GM19372 (cell line): ENCODE measurements at regions not wholly inside any gene's neighbourhood (a gene's known extent, or its start where the extent isn't known, plus 50 kb on each side); places are given as distances from the start of the nearest gene placed in this dataset.

Experiments used
- ATAC-seq: cut with Tn5 transposase; IDR thresholded peaks from one replicate; pipeline ENCODE4 v1.9.1; 2021; ENCODE audit warnings: mild to moderate bottlenecking, low read depth, moderate library complexity; ENCODE audit not compliant: unreplicated experiment

DNA sequence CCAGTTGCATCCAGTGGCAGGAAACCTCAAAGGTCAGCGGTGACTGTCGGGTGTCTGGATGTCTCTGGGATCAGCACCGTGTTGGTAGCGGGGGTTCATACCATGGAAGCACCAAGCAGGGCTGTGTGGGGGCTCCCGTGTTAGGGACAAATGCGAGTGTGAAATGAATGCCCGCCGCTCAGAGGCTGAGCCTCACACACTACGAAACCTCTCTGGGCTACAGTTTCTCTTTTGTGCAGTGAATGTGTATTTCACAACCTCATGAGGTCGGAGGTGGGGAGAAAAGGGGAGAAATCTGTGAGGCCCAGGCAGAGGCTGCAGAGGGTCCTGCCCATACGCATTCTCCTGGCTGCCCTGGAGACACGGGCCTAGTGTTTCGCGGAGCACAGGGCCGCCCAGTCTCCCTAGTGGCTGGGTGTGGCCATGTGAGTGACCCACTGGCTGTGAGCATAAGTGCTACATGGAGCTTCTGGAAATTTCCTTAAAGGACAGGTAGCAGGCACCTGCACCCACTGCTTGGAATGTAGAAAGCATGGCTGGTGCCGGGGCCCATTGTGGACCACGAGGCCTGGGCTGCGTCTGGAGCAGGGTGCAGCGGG lies 138.0 kb upstream of the GLI2 start:
- ATAC-seq, result no peak

DNA sequence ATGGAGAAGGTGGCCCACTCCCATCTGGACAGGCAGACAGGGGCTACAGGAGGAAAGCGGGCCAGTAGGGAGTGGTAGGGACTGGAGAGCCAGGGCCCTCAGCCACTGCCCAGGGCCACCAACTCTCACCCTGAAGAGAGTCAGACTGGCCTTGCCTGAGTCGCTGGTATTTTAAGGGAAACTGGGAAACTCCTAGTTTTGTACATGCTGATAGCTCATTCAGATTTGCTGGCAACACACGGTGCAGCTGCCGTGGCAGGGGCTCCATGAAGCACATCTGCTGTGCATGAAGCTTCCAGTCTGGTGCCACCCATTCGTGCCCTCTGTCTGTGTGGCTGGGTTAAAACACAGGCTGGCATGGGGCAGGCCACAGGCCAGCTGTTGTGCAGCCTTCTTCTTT lies 137.3 kb upstream of the GLI2 start:
- no peak for ATAC-seq

DNA sequence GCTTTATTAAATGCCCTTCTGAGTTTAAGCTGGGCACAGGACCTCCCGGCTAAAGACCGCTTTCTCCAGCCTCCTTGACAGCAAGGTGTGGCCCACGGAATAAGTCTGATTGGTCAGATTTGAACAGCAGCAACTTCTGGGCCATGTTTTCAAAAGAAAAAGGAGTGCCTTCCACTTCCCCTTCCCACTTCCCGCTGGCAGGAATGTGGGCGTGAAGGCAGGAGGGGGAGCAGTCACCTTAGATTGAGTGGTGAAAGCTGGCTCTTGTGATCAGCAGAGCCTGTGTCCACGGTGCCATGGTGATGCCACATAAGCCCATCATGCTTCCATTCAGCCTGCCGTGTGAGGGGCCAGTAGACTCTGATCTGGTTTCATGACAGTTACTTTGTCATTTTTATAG lies 136.6 kb upstream of the GLI2 start:
- ATAC-seq, result no peak

DNA sequence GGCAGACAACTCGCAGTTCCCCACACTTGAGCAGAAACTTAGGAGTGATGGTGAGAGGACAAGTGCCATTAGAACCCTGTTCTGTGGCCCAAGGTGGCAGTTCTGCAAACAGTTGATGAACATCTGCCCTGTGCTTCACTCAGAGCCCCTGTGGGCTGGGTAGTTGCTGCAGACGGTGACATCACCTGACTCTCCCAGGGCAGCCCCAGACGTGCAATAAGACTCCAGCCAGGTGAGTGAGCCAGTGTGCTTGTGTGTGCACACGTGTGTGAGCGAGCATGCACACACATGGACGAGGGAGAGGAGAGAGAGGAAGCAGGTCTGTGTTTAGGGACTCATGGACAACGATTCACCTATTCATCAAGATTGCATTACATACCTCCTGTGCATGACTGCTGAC lies 136.0 kb upstream of the GLI2 start:
- ATAC-seq, result no peak

DNA sequence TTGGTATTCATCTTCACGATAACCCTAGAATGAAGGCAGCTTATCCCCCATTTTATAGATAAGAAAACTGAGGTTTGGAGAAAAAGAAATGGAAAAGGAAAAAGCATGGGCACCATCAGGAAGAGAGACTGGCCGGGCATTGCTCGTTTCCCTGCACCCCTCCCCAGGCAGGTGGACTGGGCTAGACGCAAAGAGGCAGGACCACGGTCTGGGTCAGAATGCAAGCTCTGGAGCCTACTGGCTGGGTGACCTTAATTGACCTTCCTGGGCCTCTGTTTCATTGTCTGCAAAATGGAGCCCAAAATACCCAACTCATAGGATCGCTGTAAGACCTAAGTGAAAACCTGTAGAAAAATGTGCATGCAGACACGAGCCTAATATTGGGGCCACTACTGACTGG lies 135.3 kb upstream of the GLI2 start:
- ATAC-seq, result no peak

DNA sequence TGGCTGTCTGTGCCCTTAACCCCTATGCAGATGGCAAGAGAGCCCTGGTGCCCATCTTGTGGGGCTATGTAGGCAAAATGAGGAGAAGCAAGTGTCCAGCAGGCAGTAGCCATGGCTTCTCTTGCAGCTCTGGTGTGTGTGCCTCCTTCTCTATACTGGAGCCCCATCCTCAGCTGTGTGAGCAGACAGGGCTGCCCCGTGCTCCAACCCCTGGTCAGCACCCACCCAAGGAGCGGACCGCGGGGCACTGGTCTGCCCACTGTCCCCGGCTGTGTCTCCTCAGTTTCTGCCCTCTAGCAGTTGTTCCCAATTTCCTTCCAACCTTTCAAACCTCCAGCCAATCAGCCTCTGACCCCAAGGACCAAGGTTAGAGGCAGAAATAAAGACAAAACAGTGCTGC lies 134.9 kb upstream of the GLI2 start:
- no peak for ATAC-seq

DNA sequence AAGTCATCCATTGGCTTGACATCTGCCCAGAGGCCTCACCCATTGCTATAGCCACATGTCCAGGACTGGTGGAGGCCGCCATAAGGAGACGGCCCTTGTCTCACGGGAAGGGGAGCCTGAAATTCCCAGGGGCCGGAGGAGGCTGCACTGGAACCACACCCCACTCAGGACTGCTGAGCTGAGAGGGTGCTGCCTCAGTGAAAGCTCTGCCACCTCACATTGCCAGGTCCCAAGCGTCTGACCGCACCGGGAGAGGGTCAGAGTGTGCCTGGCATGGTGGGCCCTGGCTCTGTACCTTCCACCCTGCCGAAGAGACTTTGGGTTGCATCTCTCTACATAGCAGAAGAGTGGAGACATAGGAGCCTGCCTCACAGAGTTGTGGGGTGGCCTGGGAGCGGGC lies 134.1 kb upstream of the GLI2 start:
- no peak for ATAC-seq

DNA sequence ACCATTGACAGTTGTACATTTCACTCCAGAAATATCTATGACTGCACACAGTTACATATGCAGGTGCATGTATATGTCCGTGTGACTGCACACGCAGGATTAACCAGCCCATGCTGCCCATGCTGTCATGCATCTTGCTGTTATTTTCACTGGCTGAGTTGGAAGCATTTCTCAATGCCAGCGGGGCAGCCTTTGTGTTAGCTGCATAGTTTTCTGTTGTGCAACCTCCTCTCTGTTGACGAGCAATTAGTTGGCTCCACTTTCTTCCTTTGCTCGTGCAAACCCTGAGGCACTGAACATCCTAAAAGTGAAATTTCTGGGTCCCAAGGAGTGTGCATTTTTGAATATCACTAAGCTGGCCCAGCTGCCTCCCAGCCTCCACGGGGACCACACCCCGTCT lies 133.4 kb upstream of the GLI2 start:
- no peak for ATAC-seq

DNA sequence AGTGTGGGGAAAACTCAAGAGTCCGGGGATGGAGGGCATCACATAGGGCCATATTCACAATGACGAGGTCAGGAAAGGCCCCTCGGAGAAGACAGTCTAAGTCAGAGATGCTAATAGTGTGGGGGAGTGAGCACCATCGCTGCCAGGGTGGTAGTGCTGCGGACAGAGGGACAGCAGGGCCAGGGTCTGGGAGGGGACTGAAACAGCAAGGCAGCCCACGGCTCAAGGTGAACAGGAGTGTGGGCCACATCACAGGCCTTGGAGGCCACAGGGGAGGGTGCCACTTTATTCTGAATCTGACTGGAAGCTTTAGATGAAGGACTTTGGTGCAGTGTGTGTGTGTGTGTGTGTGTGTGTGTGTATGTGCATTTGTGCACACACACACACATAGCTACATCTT lies 130.9 kb upstream of the GLI2 start:
- ATAC-seq, result no peak

DNA sequence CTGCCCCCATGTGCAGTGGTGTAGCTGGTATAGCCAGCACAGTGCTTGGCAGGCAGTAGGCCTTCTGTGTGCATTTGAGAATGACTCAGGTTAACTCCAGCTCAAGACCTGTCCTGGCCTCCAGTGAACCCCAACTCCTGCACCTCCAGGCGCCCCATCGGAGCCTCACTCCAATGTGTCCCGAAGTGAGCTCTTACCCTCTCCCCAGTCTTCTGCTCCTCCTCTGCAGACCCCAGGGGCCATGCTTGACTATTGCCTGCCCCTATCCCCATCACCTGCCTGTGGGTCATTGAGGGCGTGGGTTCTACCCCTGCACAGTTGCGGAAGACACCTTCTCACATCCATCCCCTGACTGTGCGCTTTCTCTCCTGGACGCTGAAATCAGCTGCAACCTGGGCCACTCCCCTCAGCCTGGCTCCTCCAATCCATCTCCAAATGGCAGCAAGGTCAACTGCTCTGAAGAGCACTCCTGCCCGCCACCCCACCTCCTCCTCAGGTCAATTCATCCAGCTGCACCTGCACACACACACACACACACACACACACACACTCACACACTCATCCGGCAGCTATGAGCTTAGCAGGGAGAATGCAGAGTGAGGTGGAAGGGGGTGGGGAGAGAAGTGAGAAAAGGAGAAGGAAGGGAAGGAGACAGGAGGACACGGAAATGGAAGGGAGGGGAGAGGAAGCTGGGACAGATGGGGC lies 130.3 kb upstream of the GLI2 start:
- ATAC-seq, result no peak

DNA sequence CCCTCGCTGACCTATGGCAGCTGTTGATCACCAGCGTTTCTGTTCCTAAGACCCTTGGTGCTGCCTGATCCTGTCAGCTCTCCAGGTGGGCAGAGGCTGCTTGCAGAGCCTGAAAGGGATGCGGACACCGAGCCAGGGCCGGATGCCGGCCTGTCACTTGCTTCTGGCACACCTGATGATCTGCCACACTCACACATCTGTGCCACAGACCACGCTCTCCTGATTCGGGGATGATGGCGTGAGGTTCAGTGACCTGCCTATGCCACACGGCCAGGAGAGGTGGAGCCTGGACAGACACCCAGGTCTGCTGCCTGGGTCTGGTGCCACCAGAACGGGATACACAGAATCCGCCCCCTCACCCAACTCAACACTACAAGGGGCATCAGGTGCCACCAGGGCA lies 129.4 kb upstream of the GLI2 start:
- no peak for ATAC-seq

DNA sequence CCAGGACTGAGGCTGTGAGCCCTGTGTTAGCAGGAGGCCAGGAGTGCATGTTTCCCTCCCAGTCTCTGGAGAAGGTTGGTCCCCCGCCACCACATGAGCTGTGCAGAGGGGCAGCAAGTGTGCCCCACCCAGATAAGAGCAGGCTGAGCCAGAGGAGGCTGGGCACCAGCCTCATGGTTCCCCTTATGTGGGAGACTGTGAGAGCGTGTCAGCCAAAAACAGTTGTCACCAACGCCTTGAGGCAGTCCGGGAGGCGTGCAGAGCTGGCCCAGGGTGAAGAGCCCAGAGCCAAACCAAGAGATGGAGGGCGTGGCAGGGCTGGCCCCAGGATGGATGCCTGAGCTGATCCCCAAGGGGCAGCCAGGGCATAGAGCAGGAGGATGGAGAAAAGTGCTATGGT lies 128.7 kb upstream of the GLI2 start:
- no peak for ATAC-seq

DNA sequence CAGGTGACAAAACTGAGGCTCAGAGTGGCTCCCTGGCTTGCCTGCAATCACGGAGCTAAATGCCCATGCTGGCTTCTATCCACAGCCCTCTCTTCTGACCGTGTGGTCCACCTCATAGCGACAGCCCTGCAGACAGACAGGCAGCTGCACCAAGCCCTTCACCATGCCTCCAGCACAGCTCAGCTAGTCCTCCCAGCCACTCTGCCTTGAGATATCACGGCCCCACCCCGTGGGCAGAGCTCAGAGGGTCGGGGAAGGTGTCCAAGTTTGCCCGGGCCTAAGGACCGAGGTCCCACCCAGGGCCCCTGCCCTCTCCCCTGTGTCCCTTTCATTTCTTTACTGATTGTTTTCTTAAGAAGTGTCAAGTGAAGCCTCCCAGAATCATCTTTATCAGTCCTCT lies 128.2 kb upstream of the GLI2 start:
- no peak for ATAC-seq

DNA sequence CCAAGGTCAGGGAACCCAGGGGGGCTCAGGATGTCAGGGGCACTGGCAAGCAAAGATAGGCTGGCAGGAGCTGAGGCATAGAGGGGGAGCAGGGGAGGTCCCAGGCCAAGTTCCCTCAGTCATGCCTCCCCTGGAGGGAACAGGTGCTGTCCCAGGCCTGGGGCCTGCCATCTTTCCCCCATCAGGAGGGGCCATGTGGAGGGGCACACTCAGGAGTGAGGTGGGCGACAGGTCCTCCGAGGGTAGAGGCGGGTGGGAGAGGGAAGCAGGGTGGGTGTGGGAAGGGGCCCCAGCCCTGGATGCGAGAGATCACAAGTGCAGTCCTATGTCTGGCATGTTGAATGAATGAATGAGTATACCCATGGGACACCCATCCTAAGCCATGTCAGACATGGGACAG lies 127.7 kb upstream of the GLI2 start:
- no peak for ATAC-seq

DNA sequence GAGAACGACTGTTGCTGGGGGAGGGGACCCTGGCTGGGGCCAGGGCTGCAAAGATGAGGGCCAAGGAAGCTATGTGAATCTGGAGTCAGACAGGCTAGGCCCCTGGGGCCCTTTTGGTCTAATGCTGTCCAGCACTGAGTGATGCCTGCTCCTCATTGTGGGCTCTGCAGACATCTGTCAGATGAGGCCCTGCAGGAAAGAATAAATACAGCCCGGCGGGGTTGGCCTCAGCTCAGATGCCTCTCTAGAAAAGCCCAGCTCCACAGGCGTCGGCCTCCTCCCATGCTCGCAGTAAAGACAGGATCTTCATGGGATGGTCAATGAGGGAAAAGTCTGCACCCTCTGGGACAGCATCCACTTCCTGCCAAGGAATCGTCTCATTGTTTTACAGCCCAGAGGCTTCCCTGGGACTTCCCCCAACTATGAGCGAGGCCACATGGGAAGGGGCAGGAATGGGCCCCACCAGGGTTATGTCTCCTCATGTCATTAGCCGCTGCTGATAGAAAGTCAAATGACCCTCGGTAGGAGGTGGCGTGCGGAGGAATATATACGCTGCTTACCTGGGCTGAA lies 125.8 kb upstream of the GLI2 start:
- ATAC-seq, result no peak

DNA sequence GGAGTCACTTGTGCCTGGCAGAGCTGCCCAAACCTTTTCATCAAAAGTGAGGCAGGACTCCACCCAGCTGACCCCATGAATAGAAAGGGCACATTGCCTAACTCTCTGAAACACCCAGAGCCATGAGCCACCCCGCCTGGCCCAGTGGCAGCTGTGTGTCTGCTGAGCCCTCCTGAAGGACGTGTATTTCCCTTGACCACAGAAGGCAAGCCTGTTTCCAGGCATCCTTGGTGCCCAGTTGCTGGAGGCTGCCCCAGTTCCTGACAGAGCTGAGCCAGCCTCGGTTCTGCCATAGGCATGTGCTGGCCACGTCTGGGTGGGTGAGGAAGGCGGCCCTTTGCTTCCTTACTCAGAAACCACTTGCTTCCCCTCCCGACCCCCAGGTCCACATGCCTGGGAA lies 124.7 kb upstream of the GLI2 start:
- ATAC-seq, result no peak

DNA sequence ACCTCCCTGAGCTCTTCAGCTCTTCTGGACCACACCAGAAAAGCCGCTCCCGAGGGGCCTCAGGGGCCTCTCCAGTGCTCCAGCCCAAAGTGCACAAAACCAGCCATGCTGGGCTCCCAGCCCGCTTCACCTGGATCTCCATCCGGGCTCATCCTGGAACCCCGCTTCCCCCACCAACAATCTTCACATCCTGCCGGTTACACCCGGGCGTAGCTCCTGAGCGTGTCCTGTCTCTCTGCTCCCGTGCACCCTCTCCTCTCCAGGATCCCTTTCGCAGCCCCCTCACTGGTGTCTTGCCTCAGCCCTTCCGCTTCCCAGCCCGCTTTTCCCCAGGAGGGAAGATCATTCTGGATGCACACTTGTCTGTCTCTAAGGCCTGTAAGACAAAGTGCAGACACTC lies 123.7 kb upstream of the GLI2 start:
- ATAC-seq, result no peak

DNA sequence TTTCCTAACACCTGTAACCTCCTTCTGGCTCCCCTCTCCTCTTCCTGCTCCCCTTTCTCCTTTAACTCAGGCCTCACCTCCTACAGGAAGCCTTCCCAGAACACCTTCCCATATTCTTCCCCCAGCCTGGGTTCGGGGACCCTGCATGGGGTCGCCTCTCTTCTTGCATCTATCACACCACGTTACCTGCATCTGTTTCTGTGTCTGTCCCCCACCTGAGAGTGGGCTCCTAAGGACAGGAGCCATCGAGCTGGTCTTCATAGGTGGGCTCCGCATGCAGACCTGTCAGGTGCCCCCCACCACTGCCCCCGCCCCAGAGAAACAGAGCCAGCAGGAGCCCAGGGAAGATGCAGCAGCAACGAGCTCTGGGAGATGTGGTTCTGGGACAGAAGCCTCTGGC lies 123.2 kb upstream of the GLI2 start:
- no peak for ATAC-seq

DNA sequence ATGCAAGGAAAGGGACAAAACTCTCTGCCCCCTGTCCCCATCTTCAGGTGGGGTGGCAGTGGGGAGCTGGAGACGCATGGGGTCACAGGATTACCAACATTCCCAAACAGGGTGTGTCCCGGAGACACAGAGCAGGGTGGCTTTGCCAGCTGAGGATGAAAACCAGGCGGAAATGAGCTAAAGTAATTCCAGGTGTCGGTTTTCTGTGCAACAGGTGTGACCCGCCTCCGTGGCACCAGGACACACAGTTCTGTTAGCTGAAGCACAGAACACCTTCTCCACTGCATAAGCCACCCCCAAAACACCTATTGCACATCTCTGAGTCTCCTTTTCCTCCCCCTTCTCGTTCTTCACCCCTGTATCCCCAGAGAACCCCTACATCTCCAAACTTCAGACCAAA lies 122.7 kb upstream of the GLI2 start:
- ATAC-seq, result no peak

DNA sequence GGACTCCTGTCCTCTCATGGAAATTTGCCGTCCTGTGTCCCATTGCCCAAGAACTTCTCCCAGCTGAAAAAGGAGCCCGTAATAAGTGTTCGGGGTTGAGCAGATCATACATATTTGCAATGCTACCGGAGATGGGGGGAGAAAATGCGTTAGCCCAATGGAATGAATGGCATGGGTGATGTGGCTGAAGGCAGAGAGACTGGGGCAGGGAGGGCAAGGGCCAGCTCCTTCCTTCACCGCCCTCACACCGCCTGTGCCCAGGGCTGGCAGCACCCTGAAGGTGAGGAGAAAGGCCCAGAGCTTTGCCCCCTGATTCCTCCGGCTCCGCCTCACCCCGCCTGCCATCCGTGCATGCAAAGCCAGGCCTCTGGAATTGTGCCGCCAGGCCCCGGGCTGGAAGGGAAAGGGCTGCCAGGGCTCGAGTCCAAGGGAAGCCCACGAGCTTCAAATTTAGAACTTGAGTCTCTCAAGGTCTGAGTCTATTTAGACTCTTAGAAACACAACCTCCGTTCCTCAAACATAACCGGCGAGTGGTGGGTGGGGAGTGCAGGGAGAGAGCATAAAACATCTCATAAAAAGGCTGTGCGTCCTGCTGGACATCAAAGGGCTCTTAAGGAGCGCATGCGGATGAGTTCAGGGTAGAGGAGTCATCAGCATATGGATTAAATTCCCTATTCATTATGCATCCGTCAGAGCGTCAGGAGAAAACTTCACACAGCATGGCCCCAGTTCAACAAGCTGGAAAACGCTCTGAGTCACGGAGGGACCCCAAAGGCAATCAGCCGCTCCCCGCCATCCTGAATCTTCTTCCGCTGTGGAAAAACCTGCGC lies 121.7 kb upstream of the GLI2 start:
- no peak for ATAC-seq

DNA sequence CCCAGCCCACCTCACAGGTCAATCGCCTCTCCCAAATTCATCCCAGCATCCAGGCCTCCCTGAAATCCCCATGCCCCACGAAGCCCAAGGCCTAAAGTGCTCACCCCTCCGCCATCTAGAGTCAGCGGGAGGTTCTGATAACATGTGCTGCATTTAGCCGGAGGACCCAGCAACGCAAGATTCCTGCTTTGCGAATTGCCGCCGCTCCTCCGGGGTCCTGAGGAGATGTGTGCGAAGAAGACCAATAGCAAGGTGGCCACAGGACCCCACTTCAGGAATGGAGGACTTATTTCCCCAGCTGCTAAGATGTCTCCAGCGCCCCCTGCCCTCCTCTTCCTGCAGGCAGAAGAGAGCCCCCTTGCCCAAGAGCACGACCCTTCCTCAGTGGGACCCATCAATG lies 120.8 kb upstream of the GLI2 start:
- ATAC-seq, result no peak

DNA sequence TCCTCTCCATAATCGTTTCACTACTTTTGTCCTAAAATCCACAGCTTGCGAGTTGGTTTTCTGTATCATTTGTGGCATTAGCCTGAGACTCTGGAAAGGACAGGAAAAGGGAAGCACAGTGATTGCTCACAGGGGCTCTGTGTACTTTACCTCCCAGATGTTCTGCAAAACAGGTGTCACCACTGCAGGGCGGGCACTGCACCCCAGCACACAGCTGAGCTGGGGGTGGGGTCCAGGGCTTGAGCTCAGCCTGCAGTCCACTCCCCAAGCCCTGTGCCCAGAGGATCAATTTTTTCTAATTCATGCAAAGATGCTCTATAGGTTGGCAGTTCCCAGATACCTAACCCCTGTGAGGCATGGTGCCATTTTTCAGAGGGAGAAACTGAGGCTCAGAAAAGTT lies 119.4 kb upstream of the GLI2 start:
- ATAC-seq, result no peak
